Ishikawa (cell line): ENCODE measurements at regions not wholly inside any gene's neighbourhood (a gene's known extent, or its start where the extent isn't known, plus 50 kb on each side); places are given as distances from the start of the nearest gene placed in this dataset.

Source experiments
- CEBPB ChIP-seq: IDR thresholded peaks from 2 replicates; pipeline ENCODE4 v1.6.1; 2012
- CREB1 ChIP-seq: IDR thresholded peaks from 2 replicates; pipeline ENCODE4 v1.6.1; 2012; ENCODE audit warnings: low read depth
- EGR1 ChIP-seq: IDR thresholded peaks from 2 replicates; pipeline ENCODE4 v1.6.1; 2012
- EP300 ChIP-seq: IDR thresholded peaks from 2 replicates; pipeline ENCODE4 v1.6.1; 2012; ENCODE audit warnings: borderline replicate concordance
- FOXM1 ChIP-seq: IDR thresholded peaks from 2 replicates; pipeline ENCODE4 v1.6.1; 2012; ENCODE audit warnings: low read depth, borderline replicate concordance
- NFIC ChIP-seq: IDR thresholded peaks from 2 replicates; pipeline ENCODE4 v1.6.1; 2012
- RAD21 ChIP-seq: IDR thresholded peaks from 2 replicates; pipeline ENCODE4 v1.6.1; 2012; ENCODE audit warnings: low read depth
- TAF1 ChIP-seq: IDR thresholded peaks from 2 replicates; pipeline ENCODE4 v1.6.1; 2012; ENCODE audit warnings: low read depth, mild to moderate bottlenecking
- TCF12 ChIP-seq: IDR thresholded peaks from 2 replicates; pipeline ENCODE4 v1.6.1; 2012; ENCODE audit warnings: low read depth
- TEAD4 ChIP-seq: IDR thresholded peaks from 2 replicates; pipeline ENCODE4 v1.6.1; 2012
- YY1 ChIP-seq: IDR thresholded peaks from 2 replicates; pipeline ENCODE4 v1.6.1; 2012; ENCODE audit warnings: low read depth
- ZBTB7A ChIP-seq: IDR thresholded peaks from 2 replicates; pipeline ENCODE4 v1.6.1; 2012; ENCODE audit warnings: low read depth
- TF ChIP-seq, protein P1 (sequence below): IDR thresholded peaks from 2 replicates; pipeline ENCODE4 v1.6.1; 2012
- TF ChIP-seq, protein P2 (sequence below): IDR thresholded peaks from 2 replicates; pipeline ENCODE4 v1.6.1; 2012
- TF ChIP-seq, protein P3 (sequence below): IDR thresholded peaks from 2 replicates; pipeline ENCODE4 v1.6.1; 2012; ENCODE audit warnings: low read depth, mild to moderate bottlenecking

DNA sequence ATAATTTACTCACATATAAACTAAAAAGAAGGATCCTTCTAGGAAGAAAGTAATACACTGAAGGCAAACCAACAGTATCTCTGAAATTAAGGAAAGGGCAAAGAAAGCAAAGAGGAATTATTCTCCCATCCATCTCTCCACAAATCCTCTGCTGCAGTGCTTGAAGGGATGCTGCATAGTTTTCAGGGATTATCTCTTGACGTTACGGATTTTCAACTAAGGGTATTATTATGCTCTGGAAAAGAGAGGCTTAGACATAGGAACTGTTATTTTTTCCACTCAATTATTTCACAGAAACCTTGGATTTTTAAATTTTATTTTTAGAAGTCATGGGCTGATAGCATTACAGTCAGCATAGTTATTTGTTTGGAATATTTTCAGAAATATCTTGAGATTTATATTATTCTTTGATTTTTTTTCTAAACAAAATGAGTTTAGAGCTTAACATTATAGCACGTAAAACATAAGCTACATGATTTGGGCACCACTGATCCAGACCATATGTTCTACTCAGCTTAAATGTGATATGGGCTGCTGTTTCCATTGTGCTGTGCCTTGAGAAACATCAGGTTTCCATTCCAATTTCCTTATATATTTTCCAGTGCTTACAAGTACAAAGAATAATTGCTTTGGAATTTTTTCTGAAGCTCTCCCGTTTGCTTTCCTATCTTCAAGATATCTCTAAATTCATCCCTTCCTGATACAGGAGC is 57.9 kb upstream of the DCN start:
- TF ChIP-seq, protein P1, sequence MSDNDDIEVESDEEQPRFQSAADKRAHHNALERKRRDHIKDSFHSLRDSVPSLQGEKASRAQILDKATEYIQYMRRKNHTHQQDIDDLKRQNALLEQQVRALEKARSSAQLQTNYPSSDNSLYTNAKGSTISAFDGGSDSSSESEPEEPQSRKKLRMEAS: no peak
- TF ChIP-seq EP300 (no peak), NFIC (no peak), ZBTB7A (no peak), CEBPB (no peak), TEAD4 (no peak), FOXM1 (no peak), TCF12 (no peak), TAF1 (no peak), CREB1 (no peak)
- TF ChIP-seq, protein P2, sequence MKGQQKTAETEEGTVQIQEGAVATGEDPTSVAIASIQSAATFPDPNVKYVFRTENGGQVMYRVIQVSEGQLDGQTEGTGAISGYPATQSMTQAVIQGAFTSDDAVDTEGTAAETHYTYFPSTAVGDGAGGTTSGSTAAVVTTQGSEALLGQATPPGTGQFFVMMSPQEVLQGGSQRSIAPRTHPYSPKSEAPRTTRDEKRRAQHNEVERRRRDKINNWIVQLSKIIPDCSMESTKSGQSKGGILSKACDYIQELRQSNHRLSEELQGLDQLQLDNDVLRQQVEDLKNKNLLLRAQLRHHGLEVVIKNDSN: no peak

DNA sequence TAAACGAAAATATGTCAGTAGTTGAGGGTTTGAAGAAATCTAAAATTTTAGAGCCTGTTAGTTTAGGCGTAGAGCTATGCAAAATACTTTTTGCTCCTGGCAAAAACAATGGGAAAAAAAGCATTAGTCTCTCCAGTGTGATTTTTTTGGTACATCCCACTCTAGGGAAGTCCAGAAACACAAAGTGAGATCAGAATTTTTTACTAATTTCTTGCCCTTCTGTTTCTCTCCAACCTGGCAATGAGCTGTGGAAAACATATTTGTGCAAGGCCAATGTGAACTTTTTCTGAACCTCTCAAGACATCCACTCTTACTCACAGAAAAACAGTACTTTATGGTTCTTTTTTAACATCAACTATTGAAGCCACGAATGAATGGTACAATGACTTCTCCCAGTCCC is 56.9 kb upstream of the DCN start:
- TF ChIP-seq EGR1: no peak
- TF ChIP-seq CEBPB: no peak
- TF ChIP-seq, protein P1: no peak
- TF ChIP-seq NFIC: no peak
- no peak for TF ChIP-seq RAD21
- no peak for TF ChIP-seq FOXM1
- TF ChIP-seq TCF12: no peak
- TF ChIP-seq, protein P3, sequence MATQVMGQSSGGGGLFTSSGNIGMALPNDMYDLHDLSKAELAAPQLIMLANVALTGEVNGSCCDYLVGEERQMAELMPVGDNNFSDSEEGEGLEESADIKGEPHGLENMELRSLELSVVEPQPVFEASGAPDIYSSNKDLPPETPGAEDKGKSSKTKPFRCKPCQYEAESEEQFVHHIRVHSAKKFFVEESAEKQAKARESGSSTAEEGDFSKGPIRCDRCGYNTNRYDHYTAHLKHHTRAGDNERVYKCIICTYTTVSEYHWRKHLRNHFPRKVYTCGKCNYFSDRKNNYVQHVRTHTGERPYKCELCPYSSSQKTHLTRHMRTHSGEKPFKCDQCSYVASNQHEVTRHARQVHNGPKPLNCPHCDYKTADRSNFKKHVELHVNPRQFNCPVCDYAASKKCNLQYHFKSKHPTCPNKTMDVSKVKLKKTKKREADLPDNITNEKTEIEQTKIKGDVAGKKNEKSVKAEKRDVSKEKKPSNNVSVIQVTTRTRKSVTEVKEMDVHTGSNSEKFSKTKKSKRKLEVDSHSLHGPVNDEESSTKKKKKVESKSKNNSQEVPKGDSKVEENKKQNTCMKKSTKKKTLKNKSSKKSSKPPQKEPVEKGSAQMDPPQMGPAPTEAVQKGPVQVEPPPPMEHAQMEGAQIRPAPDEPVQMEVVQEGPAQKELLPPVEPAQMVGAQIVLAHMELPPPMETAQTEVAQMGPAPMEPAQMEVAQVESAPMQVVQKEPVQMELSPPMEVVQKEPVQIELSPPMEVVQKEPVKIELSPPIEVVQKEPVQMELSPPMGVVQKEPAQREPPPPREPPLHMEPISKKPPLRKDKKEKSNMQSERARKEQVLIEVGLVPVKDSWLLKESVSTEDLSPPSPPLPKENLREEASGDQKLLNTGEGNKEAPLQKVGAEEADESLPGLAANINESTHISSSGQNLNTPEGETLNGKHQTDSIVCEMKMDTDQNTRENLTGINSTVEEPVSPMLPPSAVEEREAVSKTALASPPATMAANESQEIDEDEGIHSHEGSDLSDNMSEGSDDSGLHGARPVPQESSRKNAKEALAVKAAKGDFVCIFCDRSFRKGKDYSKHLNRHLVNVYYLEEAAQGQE: no peak
- no peak for TF ChIP-seq YY1
- no peak for TF ChIP-seq ZBTB7A
- no peak for TF ChIP-seq CREB1
- TF ChIP-seq, protein P2: no peak
- no peak for TF ChIP-seq TAF1
